HL-60 (cell line): ENCODE measurements at regions not wholly inside any gene's neighbourhood (a gene's known extent, or its start where the extent isn't known, plus 50 kb on each side); places are given as distances from the start of the nearest gene placed in this dataset.

Experiments used
- DNase-seq, 2 experiments: peaks; one replicate each; pipeline ENCODE4 v3.0.0-alpha.2; 2010 to 2020; ENCODE audit warnings: low read depth in 1 of 2, low spot score in 1 of 2
- H3K27ac ChIP-seq: fragments of 250-450 bp; sonication (Bioruptor Pico); replicated peaks from 2 replicates; pipeline ENCODE4 v1.5.1; 2020; ENCODE audit warnings: mild to moderate bottlenecking, moderate library complexity
- H3K27me3 ChIP-seq: fragments of 250-450 bp; sonication (Bioruptor Pico); 2 replicates; pipeline ENCODE4 v1.5.1; 2021; ENCODE audit warnings: mild to moderate bottlenecking, moderate library complexity; ENCODE audit not compliant: insufficient read depth, poor library complexity, severe bottlenecking
- H3K4me3 ChIP-seq: replicated peaks from 2 replicates; pipeline ENCODE4 v1.5.1; 2011; ENCODE audit warnings: mild to moderate bottlenecking, control low read depth, low read length; ENCODE audit not compliant: insufficient read depth
- GABPA ChIP-seq: IDR thresholded peaks from 2 replicates; pipeline ENCODE4 v1.6.1; 2012; ENCODE audit warnings: low read depth
- POLR2AphosphoS5 ChIP-seq: IDR thresholded peaks from 2 replicates; pipeline ENCODE4 v1.6.1; 2012; ENCODE audit warnings: low read depth
- SPI1 ChIP-seq: IDR thresholded peaks from 2 replicates; pipeline ENCODE4 v1.6.1; 2012; ENCODE audit warnings: low read depth, mild to moderate bottlenecking, borderline replicate concordance
- TF ChIP-seq, protein P1 (sequence below): IDR thresholded peaks from one replicate; pipeline ENCODE4 v1.5.1; 2011; ENCODE audit warnings: low read length, control low read depth, inconsistent platforms; ENCODE audit not compliant: insufficient read depth
- TF ChIP-seq, protein P2 (sequence below): IDR thresholded peaks from 2 replicates; pipeline ENCODE4 v1.6.1; 2012; ENCODE audit warnings: low read depth; ENCODE audit not compliant: insufficient replicate concordance

DNA sequence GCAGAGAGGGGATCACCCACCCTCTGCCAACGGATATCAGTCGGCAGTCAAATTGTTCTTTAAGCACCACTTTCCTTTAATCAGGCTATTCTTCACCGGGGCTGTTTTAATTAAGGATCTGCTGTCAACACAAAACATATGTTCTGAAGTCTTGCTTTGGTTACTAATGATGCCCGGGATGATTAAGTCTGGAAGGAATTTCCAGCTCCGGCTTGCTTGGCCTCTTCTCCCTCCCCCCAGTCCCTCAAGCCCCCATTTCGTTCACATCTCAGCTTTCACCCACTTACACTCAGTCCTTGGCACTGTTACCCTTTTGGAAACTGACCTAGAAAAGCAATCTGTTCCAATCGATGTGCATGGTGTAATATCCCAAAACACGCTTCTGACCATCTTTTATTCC, 74.7 kb downstream of the MSX2 start:
- TF ChIP-seq SPI1 = no peak
- TF ChIP-seq POLR2AphosphoS5 = no peak
- no peak for TF ChIP-seq GABPA
- TF ChIP-seq, protein P1, sequence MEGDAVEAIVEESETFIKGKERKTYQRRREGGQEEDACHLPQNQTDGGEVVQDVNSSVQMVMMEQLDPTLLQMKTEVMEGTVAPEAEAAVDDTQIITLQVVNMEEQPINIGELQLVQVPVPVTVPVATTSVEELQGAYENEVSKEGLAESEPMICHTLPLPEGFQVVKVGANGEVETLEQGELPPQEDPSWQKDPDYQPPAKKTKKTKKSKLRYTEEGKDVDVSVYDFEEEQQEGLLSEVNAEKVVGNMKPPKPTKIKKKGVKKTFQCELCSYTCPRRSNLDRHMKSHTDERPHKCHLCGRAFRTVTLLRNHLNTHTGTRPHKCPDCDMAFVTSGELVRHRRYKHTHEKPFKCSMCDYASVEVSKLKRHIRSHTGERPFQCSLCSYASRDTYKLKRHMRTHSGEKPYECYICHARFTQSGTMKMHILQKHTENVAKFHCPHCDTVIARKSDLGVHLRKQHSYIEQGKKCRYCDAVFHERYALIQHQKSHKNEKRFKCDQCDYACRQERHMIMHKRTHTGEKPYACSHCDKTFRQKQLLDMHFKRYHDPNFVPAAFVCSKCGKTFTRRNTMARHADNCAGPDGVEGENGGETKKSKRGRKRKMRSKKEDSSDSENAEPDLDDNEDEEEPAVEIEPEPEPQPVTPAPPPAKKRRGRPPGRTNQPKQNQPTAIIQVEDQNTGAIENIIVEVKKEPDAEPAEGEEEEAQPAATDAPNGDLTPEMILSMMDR = no peak
- TF ChIP-seq, protein P2, sequence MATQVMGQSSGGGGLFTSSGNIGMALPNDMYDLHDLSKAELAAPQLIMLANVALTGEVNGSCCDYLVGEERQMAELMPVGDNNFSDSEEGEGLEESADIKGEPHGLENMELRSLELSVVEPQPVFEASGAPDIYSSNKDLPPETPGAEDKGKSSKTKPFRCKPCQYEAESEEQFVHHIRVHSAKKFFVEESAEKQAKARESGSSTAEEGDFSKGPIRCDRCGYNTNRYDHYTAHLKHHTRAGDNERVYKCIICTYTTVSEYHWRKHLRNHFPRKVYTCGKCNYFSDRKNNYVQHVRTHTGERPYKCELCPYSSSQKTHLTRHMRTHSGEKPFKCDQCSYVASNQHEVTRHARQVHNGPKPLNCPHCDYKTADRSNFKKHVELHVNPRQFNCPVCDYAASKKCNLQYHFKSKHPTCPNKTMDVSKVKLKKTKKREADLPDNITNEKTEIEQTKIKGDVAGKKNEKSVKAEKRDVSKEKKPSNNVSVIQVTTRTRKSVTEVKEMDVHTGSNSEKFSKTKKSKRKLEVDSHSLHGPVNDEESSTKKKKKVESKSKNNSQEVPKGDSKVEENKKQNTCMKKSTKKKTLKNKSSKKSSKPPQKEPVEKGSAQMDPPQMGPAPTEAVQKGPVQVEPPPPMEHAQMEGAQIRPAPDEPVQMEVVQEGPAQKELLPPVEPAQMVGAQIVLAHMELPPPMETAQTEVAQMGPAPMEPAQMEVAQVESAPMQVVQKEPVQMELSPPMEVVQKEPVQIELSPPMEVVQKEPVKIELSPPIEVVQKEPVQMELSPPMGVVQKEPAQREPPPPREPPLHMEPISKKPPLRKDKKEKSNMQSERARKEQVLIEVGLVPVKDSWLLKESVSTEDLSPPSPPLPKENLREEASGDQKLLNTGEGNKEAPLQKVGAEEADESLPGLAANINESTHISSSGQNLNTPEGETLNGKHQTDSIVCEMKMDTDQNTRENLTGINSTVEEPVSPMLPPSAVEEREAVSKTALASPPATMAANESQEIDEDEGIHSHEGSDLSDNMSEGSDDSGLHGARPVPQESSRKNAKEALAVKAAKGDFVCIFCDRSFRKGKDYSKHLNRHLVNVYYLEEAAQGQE = no peak
- H3K4me3 ChIP-seq = no peak overlapping the region
- DNase-seq = no peak
- H3K27me3 ChIP-seq = no peaks in the 10 kb centered on the region
- no peak overlapping the region for H3K27ac ChIP-seq

- DNase-seq = no peak
- H3K27ac ChIP-seq = no peak overlapping the region
- H3K4me3 ChIP-seq = no peak overlapping the region
Observed at GRCh38 chr5:174798551-174798951, 74.2 kb downstream of the MSX2 start.

DNA sequence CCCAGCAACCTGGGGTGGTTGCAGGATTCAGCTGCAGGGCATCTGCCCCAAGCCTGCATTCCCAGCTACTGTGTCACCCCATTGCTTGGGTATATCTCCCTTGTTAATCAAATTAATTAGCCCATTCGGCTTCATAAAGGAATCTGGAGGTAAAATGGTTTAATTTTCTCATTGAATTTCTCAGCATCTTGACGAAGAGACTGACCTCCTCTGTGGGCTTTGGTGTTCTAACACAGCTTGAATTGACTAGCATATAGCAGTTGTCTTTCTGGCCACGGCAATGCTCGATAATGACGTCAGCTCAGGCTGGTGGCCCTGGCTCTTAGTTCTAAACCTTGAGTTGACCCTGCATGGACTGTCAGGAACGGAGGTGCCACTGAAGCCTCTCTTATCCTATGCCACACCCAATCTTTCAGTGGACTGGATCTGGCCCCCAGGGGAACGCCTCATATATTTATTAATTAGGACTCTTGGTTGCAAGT, 72.4 kb downstream of the MSX2 start:
- H3K27ac ChIP-seq = no peak overlapping the region
- TF ChIP-seq POLR2AphosphoS5 = no peak
- TF ChIP-seq, protein P1 = no peak
- TF ChIP-seq GABPA = no peak
- no peak for TF ChIP-seq SPI1
- TF ChIP-seq, protein P2 = no peak
- no peak overlapping the region for H3K4me3 ChIP-seq

More at GRCh38 chr5:174798551-174798951, 74.2 kb downstream of the MSX2 start:
- no peaks in the 10 kb centered on the region for H3K27me3 ChIP-seq
- no peak for TF ChIP-seq SPI1
- TF ChIP-seq, protein P1 = no peak
- no peak for TF ChIP-seq POLR2AphosphoS5
- TF ChIP-seq, protein P2 = no peak
- TF ChIP-seq GABPA = no peak

More for the DNA sequence above, 72.4 kb downstream of the MSX2 start:
- DNase-seq = no peak
- no peaks in the 10 kb centered on the region for H3K27me3 ChIP-seq
